Islet of Langerhans (tissue), 1 donor: ENCODE measurements at regions not wholly inside any gene's neighbourhood (a gene's known extent, or its start where the extent isn't known, plus 50 kb on each side); places are given as distances from the start of the nearest gene placed in this dataset.
"Not testable (repeated sequence)": the region's sequence is repeated elsewhere in the genome, so short reads cannot be mapped to it uniquely, and the experiment has no call there.

Experiments used
- FAIRE-seq: peaks from one replicate; lab custom pipeline; 2011; peaks lifted over from hg19 to GRCh38; lab: Jason Lieb, UNC

GRCh38 chr15:36075333-36075732, 504.1 kb upstream of the CDIN1 start:
- FAIRE-seq: no peak

GRCh38 chr15:36079021-36079420, 500.4 kb upstream of the CDIN1 start:
- no peak for FAIRE-seq

- FAIRE-seq: no peak
Measured at GRCh38 chr15:36080759-36081158, 498.7 kb upstream of the CDIN1 start.

GRCh38 chr15:36090286-36090946, 489.0 kb upstream of the CDIN1 start:
- no peak for FAIRE-seq

- no peak for FAIRE-seq
Measured at GRCh38 chr15:36106640-36107335, 472.6 kb upstream of the CDIN1 start.

- FAIRE-seq: no peak
Measured at GRCh38 chr15:36108541-36108940, 470.9 kb upstream of the CDIN1 start.

GRCh38 chr15:36109943-36110658, 469.3 kb upstream of the CDIN1 start:
- FAIRE-seq: no peak

GRCh38 chr15:36110659-36110993, 468.8 kb upstream of the CDIN1 start:
- FAIRE-seq: no peak

GRCh38 chr15:36117296-36117787, 462.1 kb upstream of the CDIN1 start:
- FAIRE-seq: peak; percentile 84

- FAIRE-seq: no peak
Measured at GRCh38 chr15:36126194-36126593, 453.2 kb upstream of the CDIN1 start.

GRCh38 chr15:36130641-36131310, 448.6 kb upstream of the CDIN1 start:
- no peak for FAIRE-seq

GRCh38 chr15:36133742-36134141, 445.7 kb upstream of the CDIN1 start:
- no peak for FAIRE-seq

- FAIRE-seq: no peak
Measured at GRCh38 chr15:36136049-36136448, 443.4 kb upstream of the CDIN1 start.

GRCh38 chr15:36152936-36153335, 426.5 kb upstream of the CDIN1 start:
- no peak for FAIRE-seq

GRCh38 chr15:36156879-36157427, 422.5 kb upstream of the CDIN1 start:
- no peak for FAIRE-seq

GRCh38 chr15:36160351-36160750, 419.1 kb upstream of the CDIN1 start:
- FAIRE-seq: no peak

GRCh38 chr15:36161108-36161507, 418.3 kb upstream of the CDIN1 start:
- no peak for FAIRE-seq

GRCh38 chr15:36161771-36162212, 417.6 kb upstream of the CDIN1 start:
- FAIRE-seq: no peak

- FAIRE-seq: not testable (repeated sequence)
Measured at GRCh38 chr15:36163983-36164382, 415.4 kb upstream of the CDIN1 start.

GRCh38 chr15:36172955-36173354, 406.5 kb upstream of the CDIN1 start:
- FAIRE-seq: no peak

GRCh38 chr15:36175186-36175740, 404.2 kb upstream of the CDIN1 start:
- FAIRE-seq: peak; percentile 45

- peak; percentile 27 for FAIRE-seq
Measured at GRCh38 chr15:36175741-36176291, 403.6 kb upstream of the CDIN1 start.
